ENCODE measurements at regions not wholly inside any gene's neighbourhood (a gene's known extent, or its start where the extent isn't known, plus 50 kb on each side); places are given as distances from the start of the nearest gene placed in this dataset.

- FAIRE-seq: no peak
Observed at GRCh38 chr12:127263621-127264020, 1003.3 kb upstream of the TMEM132C start.

- FAIRE-seq: no peak
Observed at GRCh38 chr12:127267128-127267527, 999.8 kb upstream of the TMEM132C start.

DNA sequence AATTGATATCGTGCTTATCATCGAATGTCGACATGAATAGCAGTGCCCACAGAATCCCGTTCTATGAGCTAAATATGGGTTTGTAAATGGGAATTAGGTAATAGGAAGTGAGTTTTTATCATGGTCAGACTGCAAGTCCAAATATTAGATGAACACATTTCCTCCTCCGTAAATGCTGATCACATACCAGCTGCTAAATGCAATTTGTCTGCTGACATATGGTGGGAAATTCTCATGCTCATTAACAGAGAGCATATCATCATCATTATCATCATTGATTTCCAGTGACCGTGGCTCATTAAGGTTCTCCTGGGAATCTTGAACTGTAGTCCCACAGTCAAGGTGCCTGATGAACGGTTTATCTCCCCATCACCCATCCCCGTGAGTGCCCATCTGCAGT lies 998.8 kb upstream of the TMEM132C start:
- no peak for FAIRE-seq

DNA sequence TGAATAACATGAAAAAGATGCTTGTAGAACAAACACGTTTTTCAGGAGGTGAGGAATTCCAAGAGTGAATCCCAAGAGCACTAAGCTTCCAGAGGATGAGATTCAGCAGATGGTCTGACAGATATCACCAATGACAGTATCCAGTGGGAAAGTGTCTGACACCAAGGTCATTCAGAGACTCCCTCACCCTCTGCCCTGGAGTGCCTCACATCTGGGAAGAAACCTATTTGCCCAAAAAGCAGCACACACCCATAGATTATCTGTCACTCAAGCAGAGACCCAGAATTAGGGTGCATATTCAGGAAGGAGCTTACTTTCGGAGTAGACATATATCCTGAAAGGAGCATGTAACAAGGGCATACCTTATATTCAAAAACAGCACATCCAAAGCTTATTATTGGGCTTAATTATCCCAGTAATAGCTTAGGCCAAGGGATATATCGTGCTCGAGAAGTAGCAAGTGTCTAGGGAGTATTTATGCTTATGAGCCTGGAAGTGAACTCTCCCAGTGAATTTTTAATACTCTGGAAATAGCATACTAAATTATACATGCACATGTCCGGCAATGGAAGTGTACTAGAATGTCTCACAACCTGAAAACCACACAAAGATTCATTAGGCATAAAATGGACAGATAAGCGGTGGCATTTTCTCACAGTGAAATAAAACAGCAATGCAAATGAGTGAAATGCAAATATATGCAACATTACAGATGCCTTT lies 998.1 kb upstream of the TMEM132C start:
- no peak for FAIRE-seq

GRCh38 chr12:127270193-127270592 lies 996.8 kb upstream of the TMEM132C start:
- FAIRE-seq: no peak

DNA sequence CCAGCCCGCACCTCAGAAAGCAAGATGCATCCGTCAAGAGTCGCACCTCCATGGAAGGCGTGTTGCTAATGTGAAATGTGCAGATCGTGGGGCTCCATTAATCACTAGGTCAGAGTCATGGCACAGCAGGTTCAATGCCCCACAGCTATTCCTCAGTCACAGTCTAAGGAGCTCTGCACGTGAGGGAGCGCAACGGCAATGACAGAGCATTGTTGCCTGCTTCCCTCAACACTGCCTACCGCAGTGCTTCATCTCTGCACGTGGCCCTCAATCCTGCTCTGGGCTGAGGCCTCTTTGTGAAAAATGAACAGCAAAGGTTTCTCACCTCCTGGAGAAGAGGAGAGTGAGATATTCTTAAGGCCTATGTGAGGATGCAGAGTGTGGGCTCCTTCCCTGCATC lies 995.2 kb upstream of the TMEM132C start:
- FAIRE-seq: no peak

DNA sequence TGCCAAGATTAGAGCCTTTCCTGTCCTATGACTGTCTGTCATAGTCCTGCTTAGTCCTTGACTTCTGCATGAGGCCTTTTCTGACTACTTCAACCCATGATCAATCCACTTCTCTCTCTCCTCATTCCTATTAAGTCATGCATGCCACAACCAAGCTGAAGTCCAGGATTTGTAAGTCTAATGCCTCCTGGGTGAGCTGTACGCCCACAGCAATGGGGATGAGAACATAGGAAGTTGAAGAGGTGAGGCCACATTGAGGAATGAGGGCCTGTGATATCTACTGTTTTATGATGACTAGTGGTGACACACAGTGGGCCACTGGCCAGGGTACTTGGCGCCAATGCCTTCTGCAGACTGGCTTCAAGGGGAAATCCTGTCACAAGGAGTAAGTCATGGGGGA lies 994.1 kb upstream of the TMEM132C start:
- FAIRE-seq: no peak

DNA sequence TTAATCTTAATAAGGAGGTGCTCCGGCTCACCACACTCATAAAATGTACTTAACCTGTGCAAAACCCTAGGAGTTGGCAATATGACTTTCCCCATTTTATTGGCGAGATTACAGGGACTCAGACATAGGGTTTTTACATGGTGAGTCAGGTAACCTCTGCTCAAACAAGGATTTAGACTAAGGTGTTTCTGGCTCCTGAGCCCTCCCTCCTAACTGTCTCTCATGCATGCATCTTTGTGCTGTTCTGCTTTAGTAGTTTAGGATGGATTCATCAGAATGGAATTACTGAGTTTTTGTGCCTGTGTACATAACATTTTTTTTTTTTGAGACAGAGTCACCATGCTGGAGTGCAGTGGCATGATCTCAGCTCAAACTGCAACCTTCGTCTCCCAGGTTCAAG lies 993.3 kb upstream of the TMEM132C start:
- no peak for FAIRE-seq

- no peak for FAIRE-seq
Observed at GRCh38 chr12:127275416-127275815, 991.6 kb upstream of the TMEM132C start.

DNA sequence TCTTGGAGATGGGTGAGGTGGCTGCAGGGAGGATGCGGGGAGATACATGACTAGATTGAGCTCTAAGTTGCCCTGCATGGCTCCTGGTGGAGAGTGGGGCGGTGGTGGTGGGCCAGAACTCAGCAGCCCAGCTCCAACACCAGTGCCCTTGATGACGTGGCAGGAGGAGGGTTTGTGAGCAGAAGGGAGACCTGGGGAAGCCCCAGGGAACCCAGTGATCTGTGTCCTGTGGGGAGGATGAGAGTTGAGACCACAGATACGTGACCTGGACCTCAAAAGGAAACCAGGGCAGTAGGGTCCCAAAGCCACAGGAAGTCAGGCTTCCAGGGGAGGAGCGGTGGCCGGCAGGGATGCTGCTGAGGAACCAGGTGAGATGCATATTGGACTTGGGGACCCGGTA lies 989.1 kb upstream of the TMEM132C start:
- FAIRE-seq: no peak

DNA sequence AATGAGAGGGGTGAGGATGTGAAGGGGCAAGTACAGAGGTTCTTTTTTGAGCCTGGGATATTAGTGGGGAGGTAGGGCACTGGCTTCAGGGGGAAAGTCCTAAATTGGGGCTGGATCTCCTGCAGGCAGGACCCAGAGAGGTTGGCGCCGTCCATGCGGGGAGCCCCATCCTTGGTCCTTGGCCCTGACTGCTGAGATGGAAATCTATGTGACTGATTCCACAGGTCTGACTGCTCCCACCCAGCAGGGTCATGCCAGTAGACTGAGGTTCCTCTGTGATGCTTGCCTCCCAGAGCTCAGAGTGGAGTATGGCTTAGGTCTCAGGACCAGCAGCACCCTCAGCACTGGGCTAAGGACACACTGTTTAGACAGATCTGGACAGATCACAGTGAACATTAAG lies 988.6 kb upstream of the TMEM132C start:
- FAIRE-seq: no peak

DNA sequence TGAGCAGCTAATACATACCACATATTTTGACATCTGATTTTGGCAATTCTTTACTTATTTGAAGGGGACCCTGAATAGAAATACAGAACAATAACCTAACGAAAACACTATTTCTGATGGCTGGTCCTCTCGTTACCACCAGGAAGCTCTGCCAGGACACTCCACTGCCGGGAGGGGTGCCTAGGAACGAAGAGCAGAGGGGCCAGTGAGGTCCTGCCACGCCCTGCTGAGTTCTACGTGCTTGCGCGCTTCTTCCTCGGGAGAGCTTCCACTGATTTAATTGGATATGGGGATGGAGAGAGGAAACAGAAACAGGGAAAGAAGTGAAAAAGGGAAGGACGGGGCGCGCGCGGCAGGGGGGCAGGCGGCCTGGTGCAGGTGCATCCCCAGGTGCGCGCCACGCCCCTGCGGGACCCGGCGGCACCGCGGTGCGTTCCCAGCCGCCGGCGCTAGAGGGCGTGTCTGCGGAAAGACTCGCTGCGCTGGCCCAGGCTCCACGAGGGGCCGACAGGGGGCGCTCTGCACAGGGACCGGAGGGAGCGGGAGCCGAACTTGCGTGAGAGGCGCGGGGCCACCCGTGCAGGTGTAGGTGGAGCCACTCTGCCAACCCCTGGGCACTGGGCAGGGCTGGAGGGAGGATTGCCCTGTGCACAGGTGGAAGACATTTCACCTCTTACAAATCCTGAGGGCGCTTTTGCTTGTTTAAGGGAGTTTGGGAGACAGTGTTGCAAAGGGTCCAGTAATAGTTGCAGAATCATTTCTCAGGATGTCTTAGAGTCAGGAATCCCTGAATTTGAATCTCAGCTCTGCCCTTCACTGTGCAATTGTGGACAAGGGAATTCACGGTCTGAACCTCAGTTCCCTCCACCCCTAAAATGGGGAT lies 986.3 kb upstream of the TMEM132C start:
- no peak for FAIRE-seq

DNA sequence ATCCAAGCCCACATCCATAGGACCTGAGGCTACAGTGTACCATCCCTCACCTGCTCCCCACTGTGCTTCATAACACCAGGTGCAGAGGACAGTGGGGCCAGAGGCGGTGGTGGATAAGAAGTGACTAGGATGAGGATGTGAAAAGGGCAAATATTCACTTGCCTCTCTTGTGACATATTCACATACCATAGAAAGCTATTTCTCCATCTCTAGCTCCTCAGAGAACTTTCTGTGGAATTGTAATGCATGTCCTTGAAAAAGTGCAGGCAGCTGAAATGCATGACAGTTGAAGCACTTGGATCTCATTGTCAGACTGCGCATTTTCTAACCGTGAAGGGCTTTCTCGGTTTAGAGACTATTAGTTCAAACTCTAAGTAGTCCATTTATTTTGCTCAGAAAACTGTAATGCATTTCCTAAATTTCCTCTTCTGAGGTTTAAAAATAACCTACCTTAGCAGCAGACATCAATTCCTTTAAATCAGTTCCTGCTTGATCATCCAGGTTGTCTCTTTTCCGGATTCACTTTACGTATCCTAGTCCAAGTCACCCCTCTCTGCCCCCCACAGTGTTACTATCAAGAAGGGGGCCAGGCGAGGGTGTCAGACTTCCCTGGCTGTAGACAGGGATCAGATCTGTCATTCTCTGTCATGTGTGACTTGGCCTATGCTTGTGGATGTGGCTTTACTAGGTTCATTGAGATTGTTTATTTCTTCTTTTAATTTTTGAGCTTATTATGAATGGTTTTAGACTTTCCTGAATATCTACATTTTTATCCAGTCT lies 984.0 kb upstream of the TMEM132C start:
- FAIRE-seq: no peak

- no peak for FAIRE-seq
Observed at GRCh38 chr12:127284021-127284420, 982.9 kb upstream of the TMEM132C start.

DNA sequence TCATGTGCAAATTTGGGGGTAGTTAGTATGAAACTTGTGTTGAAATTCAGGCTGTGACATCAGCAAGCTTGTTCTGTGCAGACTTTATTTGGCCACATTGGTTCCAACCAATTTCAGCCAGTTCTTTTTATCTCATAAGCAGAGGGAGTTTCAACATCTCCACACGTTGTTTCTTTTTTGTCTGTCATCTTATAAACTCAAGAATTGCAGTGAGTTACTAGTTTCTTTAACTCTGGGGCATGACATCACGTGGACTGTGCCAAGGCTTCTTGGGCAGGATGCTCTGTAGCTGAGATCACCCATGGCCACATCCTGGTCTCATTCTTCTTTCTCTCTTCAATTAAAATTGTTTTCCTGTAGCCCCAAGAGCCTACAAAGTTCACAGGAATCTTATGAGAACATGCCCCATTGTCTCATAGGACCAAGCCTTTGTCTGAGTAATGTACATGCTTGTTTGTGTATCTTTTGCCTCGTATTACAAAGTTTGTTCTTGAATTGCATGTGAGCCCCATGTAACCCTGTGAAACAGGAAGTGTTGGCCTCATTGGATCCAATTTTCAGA lies 982.0 kb upstream of the TMEM132C start:
- no peak for FAIRE-seq

DNA sequence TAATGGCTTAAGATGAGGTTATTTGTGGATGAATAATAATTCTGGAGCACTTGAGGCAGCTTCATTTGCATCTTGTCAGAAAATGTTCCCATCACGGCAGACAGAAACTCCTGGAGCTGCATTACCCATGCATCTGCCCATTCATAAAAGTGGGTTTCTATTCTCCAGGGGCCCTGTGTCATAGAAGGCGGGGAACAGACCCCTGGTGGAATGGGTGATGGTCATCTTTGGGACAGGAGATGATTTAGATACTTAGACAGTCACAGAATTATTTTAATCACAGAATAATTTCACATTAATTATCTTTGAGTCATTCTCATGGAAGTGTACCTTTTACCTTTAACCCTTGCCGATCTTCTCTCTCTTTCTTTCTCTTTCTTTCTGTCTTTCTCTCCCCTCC lies 980.7 kb upstream of the TMEM132C start:
- no peak for FAIRE-seq

GRCh38 chr12:127287256-127287655 lies 979.7 kb upstream of the TMEM132C start:
- no peak for FAIRE-seq

- FAIRE-seq: no peak
Observed at GRCh38 chr12:127290251-127290650, 976.7 kb upstream of the TMEM132C start.

DNA sequence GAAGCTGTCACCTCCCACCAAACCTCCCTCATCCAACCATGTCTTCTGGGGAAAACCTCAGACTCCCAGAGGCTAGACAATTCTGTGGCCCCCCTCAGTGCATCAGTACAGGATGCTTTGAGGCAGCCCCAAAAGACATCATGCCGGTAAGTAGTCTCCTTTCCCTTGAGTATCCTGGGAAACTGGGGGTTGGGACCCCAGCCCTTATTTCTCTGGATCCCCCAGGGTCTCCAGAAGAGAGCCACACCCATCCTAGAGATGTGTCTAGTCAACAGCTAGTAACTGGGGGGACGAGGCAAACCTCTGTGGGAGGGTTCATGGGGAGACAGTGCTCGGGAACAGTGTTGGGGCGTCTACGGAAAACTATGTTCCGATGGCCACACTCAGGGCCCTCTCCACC lies 974.2 kb upstream of the TMEM132C start:
- no peak for FAIRE-seq

GRCh38 chr12:127293507-127294310 lies 973.3 kb upstream of the TMEM132C start:
- no peak for FAIRE-seq

DNA sequence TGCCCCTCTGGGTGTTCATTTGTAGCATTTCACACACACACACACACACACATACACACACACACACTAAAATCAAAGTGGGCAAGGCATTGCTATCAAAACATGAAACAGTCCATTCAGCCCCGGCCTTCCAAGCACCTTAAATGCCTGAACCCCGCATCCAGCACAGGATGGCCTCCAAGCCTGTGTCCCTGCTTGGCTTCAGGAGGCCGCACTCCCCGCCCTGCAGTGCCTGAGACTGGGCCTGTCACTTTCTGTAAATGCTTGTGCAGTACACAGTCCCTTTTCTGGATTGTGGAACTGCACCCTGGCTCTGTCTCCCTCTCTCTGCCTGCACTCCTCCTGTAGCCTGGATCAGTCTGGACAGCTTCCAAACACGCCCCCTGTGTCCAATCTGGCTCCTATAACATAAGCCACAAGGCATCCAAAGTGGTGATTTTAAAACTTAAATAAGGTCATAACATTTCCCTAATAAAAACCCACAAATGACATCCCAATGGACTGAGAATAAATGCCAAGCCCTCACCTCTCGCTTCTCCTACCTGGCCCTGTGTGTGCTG lies 972.2 kb upstream of the TMEM132C start:
- no peak for FAIRE-seq

DNA sequence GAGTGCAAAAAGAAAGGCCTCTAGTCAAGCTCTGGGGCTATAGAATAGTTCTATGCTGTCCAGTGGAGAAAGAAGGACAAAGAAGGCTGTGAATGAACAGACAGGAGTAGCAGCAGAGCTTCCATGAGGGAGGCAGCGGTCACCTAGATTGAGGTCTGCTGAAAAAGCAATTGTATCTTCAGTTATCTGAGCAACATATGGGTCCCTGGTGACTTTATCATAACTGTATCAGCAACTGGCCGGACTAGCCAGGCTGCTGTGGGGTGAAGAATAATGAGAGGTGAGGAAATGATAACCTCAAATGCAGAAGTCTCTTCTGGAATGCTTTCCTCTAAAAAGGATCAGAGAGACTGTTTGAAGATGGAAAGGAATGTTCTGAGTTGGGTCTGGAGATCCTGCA lies 971.3 kb upstream of the TMEM132C start:
- FAIRE-seq: no peak

All from colon (tissue), 2 donors.